Neural cell (in vitro differentiated cells): ENCODE measurements at regions not wholly inside any gene's neighbourhood (a gene's known extent, or its start where the extent isn't known, plus 50 kb on each side); places are given as distances from the start of the nearest gene placed in this dataset.

Source experiments
- EP300 ChIP-seq: fragments of 450-650 bp; conservative IDR thresholded peaks from 2 replicates; pipeline ENCODE4 v1.6.1; 2014; ENCODE audit warnings: antibody characterized with exemption, mild to moderate bottlenecking, moderate library complexity; ENCODE audit not compliant: poor library complexity, severe bottlenecking
- MXI1 ChIP-seq: fragments of 450-650 bp; conservative IDR thresholded peaks from 2 replicates; pipeline ENCODE4 v1.6.1; 2014; ENCODE audit warnings: antibody characterized with exemption, mild to moderate bottlenecking; ENCODE audit not compliant: poor library complexity, severe bottlenecking
- POLR2AphosphoS5 ChIP-seq: IDR thresholded peaks from 2 replicates; pipeline ENCODE4 v1.6.1; 2012
- RAD21 ChIP-seq: fragments of 450-650 bp; conservative IDR thresholded peaks from 2 replicates; pipeline ENCODE4 v1.6.1; 2014; ENCODE audit warnings: antibody characterized with exemption, mild to moderate bottlenecking, moderate library complexity
- TF ChIP-seq, protein P1 (sequence below): fragments of 450-650 bp; IDR thresholded peaks from 2 replicates; pipeline ENCODE4 v1.5.1; 2014; ENCODE audit warnings: antibody characterized with exemption, mild to moderate bottlenecking, moderate library complexity; ENCODE audit not compliant: poor library complexity, severe bottlenecking
- TF ChIP-seq, protein P2 (sequence below): IDR thresholded peaks from 2 replicates; pipeline ENCODE4 v1.6.1; 2012; ENCODE audit warnings: borderline replicate concordance

DNA sequence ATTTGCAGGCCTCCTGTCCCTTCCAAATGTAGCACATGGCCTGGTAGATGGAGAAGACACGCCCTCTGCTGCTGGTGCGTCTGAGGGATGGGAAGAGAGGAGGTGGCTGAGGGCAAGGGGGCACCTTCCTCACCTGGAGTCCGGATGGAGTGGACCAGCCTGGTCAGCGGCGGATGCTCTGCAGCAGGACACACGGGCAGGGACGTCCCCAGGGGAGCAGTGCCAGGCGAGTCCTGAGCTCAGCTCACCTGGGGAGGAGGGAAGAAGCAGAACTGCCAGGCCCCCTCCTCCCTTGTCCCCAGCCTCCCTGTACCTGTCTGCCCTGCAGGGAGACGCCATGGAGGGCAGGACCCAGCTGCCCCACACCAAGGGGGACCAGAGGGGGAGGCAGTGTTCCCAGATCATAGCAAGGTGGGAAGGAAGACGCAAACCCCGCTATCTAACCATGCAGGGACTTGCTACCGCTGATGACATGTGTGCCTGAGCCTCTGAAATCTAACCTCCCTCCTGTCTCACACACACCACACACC, 1495.9 kb downstream of the BRD1 start:
- TF ChIP-seq, protein P1, sequence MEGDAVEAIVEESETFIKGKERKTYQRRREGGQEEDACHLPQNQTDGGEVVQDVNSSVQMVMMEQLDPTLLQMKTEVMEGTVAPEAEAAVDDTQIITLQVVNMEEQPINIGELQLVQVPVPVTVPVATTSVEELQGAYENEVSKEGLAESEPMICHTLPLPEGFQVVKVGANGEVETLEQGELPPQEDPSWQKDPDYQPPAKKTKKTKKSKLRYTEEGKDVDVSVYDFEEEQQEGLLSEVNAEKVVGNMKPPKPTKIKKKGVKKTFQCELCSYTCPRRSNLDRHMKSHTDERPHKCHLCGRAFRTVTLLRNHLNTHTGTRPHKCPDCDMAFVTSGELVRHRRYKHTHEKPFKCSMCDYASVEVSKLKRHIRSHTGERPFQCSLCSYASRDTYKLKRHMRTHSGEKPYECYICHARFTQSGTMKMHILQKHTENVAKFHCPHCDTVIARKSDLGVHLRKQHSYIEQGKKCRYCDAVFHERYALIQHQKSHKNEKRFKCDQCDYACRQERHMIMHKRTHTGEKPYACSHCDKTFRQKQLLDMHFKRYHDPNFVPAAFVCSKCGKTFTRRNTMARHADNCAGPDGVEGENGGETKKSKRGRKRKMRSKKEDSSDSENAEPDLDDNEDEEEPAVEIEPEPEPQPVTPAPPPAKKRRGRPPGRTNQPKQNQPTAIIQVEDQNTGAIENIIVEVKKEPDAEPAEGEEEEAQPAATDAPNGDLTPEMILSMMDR: no peak
- TF ChIP-seq RAD21: no peak
- no peak for TF ChIP-seq EP300
- no peak for TF ChIP-seq POLR2AphosphoS5
- TF ChIP-seq, protein P2, sequence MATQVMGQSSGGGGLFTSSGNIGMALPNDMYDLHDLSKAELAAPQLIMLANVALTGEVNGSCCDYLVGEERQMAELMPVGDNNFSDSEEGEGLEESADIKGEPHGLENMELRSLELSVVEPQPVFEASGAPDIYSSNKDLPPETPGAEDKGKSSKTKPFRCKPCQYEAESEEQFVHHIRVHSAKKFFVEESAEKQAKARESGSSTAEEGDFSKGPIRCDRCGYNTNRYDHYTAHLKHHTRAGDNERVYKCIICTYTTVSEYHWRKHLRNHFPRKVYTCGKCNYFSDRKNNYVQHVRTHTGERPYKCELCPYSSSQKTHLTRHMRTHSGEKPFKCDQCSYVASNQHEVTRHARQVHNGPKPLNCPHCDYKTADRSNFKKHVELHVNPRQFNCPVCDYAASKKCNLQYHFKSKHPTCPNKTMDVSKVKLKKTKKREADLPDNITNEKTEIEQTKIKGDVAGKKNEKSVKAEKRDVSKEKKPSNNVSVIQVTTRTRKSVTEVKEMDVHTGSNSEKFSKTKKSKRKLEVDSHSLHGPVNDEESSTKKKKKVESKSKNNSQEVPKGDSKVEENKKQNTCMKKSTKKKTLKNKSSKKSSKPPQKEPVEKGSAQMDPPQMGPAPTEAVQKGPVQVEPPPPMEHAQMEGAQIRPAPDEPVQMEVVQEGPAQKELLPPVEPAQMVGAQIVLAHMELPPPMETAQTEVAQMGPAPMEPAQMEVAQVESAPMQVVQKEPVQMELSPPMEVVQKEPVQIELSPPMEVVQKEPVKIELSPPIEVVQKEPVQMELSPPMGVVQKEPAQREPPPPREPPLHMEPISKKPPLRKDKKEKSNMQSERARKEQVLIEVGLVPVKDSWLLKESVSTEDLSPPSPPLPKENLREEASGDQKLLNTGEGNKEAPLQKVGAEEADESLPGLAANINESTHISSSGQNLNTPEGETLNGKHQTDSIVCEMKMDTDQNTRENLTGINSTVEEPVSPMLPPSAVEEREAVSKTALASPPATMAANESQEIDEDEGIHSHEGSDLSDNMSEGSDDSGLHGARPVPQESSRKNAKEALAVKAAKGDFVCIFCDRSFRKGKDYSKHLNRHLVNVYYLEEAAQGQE: no peak
- no peak for TF ChIP-seq MXI1
